H1 (cell line): ENCODE measurements at regions not wholly inside any gene's neighbourhood (a gene's known extent, or its start where the extent isn't known, plus 50 kb on each side); places are given as distances from the start of the nearest gene placed in this dataset.

ENCODE experiments used
- CHD1 ChIP-seq: IDR thresholded peaks from 2 replicates; pipeline ENCODE4 v1.6.1; 2012; ENCODE audit warnings: low read depth, low read length, improper control_type of control experiment
- POU5F1 ChIP-seq: IDR thresholded peaks from 2 replicates; pipeline ENCODE4 v1.6.1; 2011; ENCODE audit warnings: low read depth, mild to moderate bottlenecking, low read length, moderate library complexity

DNA sequence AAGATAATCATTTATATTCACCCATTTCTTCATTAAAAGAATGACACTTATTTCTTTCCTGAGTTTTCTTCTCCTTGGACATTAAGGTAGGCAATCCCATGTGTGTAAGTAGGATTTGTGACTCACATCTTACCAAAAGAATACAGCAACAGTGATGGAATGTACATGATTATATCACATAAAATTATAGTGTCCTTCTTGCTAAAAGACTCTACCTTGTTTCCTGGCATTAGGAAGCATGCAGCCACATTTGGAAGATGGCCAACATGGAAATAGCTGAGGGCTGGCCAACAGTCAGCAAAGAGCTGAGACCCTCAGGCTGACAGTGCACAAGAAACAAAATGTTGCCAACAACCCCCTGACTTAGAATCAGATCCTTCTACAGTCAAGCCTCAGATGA lies 327.9 kb upstream of the MARCKS start (continued):
- TF ChIP-seq CHD1, result no peak
- no peak for TF ChIP-seq POU5F1
